ENCODE measurements at regions not wholly inside any gene's neighbourhood (a gene's known extent, or its start where the extent isn't known, plus 50 kb on each side); places are given as distances from the start of the nearest gene placed in this dataset.

DNA sequence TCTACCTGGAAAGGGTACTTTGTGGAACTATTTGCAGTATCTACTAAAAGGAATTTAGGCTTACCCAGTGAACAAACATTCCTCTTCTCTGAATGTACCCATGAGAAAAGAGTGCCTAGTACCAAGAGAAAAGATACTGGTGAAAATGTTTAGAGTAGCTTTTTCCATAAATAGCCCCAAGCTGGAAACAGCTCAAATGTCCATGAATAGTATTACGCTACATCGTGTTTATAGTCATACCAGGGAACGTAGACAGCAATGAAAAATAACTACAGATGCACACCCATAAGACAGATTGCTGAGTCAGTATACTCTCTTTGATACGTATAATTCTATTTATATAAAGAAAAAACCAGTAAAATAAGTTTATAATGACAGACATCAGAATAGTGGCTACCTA lies 285.9 kb downstream of the KLF6 start:
- Histone ChIP-seq H3K4me3 (no peak overlapping the region), H3K27ac (no peak overlapping the region), H3K36me3 (no peaks in the 10 kb centered on the region), H3K27me3 (no peaks in the 10 kb centered on the region), H3K4me1 (no peaks in the 10 kb centered on the region), H3K9me3 (no peaks in the 10 kb centered on the region)
- intact Hi-C loops (cut with DNase I): no loop called here
- TF ChIP-seq, protein P1, sequence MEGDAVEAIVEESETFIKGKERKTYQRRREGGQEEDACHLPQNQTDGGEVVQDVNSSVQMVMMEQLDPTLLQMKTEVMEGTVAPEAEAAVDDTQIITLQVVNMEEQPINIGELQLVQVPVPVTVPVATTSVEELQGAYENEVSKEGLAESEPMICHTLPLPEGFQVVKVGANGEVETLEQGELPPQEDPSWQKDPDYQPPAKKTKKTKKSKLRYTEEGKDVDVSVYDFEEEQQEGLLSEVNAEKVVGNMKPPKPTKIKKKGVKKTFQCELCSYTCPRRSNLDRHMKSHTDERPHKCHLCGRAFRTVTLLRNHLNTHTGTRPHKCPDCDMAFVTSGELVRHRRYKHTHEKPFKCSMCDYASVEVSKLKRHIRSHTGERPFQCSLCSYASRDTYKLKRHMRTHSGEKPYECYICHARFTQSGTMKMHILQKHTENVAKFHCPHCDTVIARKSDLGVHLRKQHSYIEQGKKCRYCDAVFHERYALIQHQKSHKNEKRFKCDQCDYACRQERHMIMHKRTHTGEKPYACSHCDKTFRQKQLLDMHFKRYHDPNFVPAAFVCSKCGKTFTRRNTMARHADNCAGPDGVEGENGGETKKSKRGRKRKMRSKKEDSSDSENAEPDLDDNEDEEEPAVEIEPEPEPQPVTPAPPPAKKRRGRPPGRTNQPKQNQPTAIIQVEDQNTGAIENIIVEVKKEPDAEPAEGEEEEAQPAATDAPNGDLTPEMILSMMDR (IDR thresholded peaks at IDR 0.05): no peak
- DNase-seq (no peak), ATAC-seq (peak; percentile 21)

DNA sequence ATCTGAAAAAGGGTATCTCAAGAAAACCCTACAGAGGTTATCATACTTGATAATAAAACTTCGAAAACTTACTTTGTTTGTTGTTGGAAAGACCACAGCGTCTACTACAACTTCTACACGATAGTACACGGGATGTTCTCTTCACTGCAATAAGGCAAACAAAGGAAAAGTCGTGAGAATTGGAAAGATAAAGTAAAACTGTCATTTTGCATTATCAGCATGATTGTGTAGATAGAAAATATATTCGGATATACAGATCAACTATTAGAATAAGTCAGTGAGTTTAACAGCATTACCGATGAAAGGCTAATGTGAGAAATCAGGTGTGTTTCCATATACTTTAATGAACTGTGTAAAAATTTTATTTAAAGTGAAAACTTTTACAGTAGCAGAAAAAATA lies 287.4 kb downstream of the KLF6 start:
- TF ChIP-seq, protein P1 (IDR thresholded peaks at IDR 0.05): no peak
- H3K36me3 ChIP-seq: no peaks in the 10 kb centered on the region
- no peaks in the 10 kb centered on the region for H3K27me3 ChIP-seq
- no peak for DNase-seq
- no peaks in the 10 kb centered on the region for H3K4me1 ChIP-seq
- no peak for ATAC-seq
- no peak overlapping the region for H3K4me3 ChIP-seq
- H3K9me3 ChIP-seq: no peaks in the 10 kb centered on the region
- intact Hi-C loops (cut with DNase I): no loop called here
- H3K27ac ChIP-seq: no peak overlapping the region

DNA sequence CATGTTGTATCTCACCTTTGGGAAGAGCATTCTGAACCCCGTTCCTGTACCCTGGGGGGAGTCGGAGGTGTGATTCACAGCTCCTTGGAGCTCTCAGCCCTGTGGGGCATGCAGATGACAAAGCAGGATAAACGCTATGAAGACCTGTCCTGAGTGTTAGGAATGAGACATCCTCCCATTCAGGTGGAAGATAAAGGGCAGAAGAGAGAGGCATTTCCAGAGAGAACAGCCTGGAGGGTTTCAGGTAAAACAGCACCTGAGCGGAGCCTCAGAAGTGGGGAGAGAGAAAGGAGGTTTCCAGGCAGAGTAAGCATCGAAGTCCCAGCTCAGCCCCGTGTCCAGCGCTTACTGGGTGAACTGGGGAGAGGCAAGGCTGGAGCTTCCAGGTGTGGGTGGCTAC lies 288.9 kb downstream of the KLF6 start:
- Histone ChIP-seq H3K9me3 (no peaks in the 10 kb centered on the region), H3K27me3 (no peaks in the 10 kb centered on the region), H3K27ac (no peak overlapping the region), H3K36me3 (no peaks in the 10 kb centered on the region), H3K4me1 (no peaks in the 10 kb centered on the region), H3K4me3 (no peak overlapping the region)
- no peak for ATAC-seq
- no peak for DNase-seq
- intact Hi-C loops (cut with DNase I): no loop called here
- TF ChIP-seq, protein P1 (IDR thresholded peaks at IDR 0.05): no peak

DNA sequence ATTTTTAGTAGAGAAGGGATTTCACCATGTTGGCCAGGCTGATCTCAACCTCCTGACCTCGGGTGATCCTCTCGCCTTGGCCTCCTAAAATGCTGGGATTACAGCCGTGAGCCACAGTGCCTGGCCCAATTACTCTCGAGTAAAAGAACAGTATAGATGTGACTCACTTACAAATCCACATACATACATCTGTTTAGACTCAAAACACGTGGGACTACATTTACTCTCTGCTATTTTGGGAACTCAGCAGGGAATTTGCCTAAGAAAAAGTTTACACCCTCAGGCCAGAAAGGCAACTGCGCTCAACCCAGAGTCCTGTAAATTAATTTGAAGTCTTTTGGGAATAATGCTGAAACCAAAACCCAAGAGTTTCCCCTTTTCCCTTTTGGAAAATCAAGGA lies 289.7 kb downstream of the KLF6 start:
- no peaks in the 10 kb centered on the region for H3K9me3 ChIP-seq
- TF ChIP-seq, protein P1 (IDR thresholded peaks at IDR 0.05): no peak
- no peak for ATAC-seq
- no peaks in the 10 kb centered on the region for H3K4me1 ChIP-seq
- no peak for DNase-seq
- intact Hi-C loops (cut with DNase I): no loop called here
- H3K4me3 ChIP-seq: no peak overlapping the region
- peak overlapping the region in 1 of 2 donors; percentile 46 for H3K27ac ChIP-seq
- H3K27me3 ChIP-seq: no peaks in the 10 kb centered on the region
- H3K36me3 ChIP-seq: no peaks in the 10 kb centered on the region

DNA sequence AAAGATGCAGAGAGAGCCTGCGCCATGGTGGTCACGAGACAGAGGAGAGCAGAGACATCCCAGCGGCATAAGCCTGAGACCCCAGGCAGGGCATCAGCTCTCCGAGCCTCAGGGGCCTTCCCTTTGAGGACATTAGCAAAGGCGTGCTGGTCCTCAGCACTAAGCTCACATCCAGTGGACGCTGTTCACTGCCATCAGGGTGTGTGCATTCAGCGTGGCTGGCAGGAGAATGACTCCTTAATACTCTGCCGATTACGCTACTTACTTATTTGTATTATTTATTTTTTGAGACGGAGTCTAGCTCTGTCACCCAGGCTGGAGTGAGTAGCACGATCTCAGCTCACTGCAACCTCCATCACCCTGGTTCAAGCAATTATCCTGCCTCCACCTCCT lies 290.2 kb downstream of the KLF6 start:
- Histone ChIP-seq H3K4me1 (no peaks in the 10 kb centered on the region), H3K9me3 (no peaks in the 10 kb centered on the region), H3K27me3 (no peaks in the 10 kb centered on the region), H3K4me3 (no peak overlapping the region), H3K27ac (peak overlapping the region in 1 of 2 donors; percentile 46), H3K36me3 (no peaks in the 10 kb centered on the region)
- no peak for ATAC-seq
- intact Hi-C loops (cut with DNase I): no loop called here
- TF ChIP-seq, protein P1 (IDR thresholded peaks at IDR 0.05): no peak
- DNase-seq: no peak
